DMS79 treated with DMSO at 0.1 percent for 48 hours (cell line): ENCODE measurements at regions not wholly inside any gene's neighbourhood (a gene's known extent, or its start where the extent isn't known, plus 50 kb on each side); places are given as distances from the start of the nearest gene placed in this dataset.
"Not testable (repeated sequence)": the region's sequence is repeated elsewhere in the genome, so short reads cannot be mapped to it uniquely, and the experiment has no call there.

ENCODE experiments used
- DNase-seq: peaks from one replicate; lab custom pipeline; 2025; lab: John Stamatoyannopoulos, UW

DNA sequence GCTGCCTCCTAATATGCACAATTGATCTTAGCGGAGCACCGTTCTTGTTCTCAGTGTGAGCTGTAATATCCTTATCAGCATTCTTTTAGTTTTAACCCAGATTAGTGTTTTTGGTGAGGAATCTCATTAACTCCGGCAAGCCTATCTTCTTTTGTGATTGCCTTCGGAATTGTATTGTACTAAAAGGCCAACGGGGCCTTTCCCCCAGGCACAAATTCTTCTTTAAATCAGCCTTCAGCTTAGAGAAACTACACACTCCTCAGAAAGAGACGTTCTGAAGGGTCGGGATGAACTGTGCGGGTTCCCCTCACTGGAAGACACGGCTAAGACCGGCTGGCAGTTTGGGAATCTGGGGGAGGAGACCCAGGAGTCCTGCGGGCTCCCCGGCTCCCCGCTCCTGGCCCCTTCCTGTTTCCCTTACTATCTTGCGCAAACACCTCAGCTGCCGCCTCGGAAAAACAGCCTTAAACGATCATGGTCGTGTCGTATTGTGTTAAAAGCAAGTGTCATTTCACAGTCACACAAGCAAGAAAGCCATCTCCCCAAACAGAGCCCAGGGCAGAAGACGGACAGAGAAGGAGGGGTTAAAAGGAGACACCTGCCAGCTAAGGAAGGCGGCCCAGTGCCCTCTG is 353.1 kb upstream of the IRX2 start:
- DNase-seq = no peak

GRCh38 chr5:3103262-3103811 is 351.9 kb upstream of the IRX2 start:
- no peak for DNase-seq

GRCh38 chr5:3102531-3102930 is 351.1 kb upstream of the IRX2 start:
- DNase-seq = no peak

DNA sequence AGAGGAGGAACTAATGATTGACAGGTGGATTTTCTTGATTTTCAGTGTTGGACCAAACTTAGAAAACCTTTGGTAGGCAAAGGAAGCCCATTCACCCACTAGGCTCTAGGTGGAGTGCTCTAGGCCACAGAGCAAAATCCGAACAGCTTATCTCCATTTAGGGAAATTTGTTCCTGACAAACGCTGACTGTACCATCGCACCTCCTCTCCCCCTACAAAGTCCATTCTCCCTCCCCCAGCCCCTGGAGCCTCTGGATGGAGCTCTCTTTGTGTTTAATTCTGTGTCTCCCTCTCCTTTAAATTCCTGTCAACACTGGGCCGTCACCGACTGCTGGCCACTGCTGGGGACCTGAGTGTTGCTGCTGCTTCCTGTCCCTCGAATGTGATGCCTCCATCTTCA is 350.1 kb upstream of the IRX2 start:
- no peak for DNase-seq

DNA sequence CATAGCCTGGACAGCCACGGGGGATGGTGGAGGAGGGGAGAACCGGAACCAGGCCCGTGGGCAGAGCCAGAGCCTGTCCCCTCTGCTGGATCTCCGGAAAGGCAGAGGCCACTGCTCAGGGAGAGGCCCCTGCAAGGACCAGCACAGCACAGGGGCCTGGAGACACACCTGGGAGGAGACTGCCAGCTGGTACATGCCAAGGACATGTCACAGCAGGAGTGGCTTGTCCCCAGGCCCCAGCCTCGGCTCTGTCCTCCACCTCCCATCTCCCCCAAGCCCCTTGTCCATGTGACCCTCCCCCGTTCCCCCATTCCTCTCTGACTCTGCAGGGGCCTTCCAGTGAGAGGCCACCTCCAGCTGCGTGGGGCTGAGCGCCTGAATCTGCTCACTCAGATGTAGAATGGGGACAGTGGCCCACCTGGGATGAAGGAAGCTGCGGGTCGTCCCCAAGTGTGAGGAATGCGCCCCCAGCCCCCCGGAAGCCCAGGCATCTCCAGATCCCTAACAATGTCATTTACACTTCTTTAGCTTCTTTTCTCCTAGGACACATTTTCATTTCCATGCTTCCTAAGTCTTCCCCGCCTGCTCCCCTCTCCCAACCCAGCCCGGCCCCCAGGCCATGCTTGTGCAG is 349.6 kb upstream of the IRX2 start:
- DNase-seq = no peak

DNA sequence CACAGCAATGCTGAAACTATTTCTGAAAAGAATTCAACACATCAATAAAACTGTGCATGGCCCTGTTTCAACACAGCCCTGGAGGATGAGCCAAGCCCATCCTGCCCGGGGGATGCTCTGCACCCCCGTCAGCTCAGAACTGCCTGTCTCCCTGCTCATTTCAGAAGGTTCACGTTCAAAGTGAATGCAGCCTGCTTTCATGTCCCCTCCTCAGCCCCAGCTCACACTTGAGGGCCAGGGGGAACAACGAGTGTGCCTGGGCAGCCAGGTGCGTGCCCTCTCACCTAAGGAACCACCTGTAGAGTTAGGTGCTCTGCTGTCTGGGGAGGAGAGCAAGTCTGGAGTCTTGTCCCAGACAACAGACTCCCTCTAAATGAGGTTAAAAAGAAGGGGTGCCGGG is 348.5 kb upstream of the IRX2 start:
- no peak for DNase-seq

DNA sequence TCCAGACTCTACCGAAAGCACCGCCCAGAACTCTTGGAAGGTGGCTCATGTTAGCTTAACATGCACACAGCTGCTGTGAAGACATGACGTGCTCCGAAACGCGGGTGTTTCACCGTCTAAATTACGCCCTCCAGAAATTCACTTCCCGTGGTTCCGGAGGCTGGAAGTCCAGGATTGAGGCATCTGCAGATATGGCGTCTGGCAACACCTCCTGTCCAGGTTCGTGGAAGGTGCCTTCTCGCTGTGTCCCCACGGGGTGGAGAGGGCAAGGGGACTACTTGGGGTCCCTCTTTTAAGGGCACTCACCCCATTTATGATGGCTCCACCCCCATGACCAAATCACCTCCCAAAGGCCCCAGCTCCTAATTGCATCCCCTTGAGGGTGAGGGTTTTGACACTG is 348.0 kb upstream of the IRX2 start:
- DNase-seq = no peak

DNA sequence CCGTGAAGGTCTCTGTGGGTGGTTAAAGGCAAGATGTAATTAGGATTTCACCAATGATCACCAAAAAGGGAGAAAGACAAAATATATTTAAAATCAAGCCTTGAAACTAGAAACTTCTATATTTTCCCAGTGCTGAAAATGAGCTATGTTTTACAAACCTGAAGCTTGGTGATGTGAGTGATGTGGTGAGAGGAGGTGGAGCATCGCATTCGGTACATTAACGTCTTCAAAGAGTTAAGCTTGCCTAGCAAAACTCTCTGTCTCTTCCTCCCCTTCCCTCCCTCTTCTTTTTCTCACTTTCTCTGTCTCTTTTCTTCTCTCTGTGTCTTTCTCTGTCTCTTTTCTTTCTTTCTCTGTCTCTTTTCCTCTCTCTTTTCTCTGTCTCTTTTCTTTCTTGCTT is 347.3 kb upstream of the IRX2 start:
- DNase-seq = no peak

- no peak for DNase-seq
Measured at GRCh38 chr5:3092664-3093063, 341.2 kb upstream of the IRX2 start.

DNA sequence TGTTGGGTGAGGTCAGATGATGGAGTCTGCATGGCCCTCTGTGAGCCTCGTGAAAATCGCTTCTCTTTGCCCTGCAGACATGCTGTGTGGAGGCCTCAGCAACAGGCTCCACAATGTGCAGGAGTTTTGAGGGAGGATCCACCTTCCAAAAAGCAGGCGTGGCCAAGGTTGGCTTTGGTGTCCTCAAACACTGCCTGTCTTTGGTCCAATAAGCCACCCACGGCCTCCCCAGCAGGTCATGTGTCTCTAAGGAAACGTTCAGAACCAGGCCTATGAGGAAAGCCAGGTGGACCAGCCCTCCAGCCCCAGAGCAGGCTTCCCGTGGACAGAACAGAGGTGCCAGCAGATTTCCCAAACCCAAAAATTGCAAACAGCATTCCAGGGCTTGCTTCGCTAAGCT is 340.7 kb upstream of the IRX2 start:
- DNase-seq = no peak

GRCh38 chr5:3091040-3091774 is 339.7 kb upstream of the IRX2 start:
- DNase-seq = no peak

- DNase-seq = not testable (repeated sequence)
Measured at GRCh38 chr5:3090305-3090704, 338.8 kb upstream of the IRX2 start.

- DNase-seq = no peak
Measured at GRCh38 chr5:3080366-3080765, 328.9 kb upstream of the IRX2 start.

GRCh38 chr5:3077684-3078083 is 326.2 kb upstream of the IRX2 start:
- no peak for DNase-seq

DNA sequence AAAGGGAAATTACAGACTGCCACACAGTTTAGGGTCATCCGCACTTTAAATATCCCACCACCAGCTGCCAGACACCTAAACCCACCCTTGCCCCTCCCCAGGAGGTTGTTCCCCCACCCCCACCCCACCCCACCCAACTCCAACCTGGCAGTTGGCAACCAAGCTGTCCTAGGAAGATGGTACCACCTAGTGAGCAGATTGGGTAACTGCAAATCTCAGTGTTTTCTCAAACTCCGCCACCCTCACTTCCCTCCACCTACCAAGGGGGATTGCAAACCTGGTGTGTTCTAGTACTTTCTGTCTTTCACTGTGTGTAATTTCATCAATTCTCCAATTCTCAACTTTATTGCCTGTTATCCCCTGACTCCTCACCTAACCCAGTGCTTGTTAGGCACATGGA is 323.8 kb upstream of the IRX2 start:
- DNase-seq = no peak

DNA sequence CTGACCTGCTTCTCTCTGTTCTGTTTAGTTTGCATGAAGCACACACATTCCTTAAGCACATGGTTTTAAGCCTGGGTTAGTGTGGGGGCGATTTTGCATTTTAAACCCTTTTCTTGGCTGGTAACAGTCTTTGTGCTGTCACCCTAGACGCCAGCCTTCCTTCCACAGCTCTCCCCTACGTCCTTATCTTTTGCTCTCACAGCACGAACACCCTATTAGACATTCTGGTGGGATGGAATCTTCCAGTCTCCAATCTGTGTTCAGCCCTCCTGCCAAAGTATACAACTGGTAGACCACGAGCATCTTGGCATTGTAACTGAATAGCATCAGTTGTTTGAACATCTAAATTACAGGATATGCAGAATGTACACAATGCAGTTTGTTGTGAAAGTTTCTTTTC is 316.9 kb upstream of the IRX2 start:
- DNase-seq = no peak

- DNase-seq = no peak
Measured at GRCh38 chr5:3060283-3060682, 308.8 kb upstream of the IRX2 start.

- DNase-seq = no peak
Measured at GRCh38 chr5:3059488-3059887, 308.0 kb upstream of the IRX2 start.

- DNase-seq = no peak
Measured at GRCh38 chr5:3058942-3059341, 307.5 kb upstream of the IRX2 start.

DNA sequence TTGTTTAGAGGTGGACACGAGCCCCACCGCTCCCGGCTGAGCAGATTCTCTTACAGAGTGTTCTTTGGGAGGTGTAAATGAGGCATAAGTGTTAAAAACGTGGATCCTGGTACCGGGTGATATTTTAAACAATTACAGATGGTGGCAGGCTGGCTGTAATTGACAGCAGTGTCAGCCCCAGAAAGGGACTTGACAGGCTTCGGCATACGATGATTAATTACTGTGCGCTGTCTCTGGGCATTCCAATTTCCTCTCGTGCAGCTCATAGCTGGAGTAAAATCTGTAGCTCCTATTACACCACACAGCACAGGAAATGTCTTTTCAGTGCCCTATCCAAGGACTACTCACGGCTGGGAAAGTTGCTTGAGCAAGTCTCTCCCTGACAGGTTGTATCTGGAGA is 305.4 kb upstream of the IRX2 start:
- no peak for DNase-seq

DNA sequence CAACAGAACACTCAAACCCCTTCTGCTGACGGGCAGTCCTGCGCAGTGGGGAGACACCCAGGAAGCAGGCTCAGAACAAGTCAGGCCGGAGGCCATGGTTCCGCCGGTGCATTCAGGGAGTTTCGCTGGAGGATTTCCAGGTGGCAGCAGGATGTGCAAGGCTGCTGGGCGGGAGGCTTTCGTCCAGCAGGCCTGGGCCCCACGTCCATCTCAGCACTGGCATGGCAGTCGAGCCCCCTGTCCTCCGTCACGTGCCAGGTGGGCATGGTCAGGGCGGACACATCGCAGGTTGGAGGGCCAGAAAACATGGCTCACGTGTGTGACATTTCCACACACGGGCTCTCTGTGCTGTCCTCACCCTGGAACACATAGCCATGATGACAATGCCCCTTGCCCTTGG is 299.9 kb upstream of the IRX2 start:
- DNase-seq = no peak

DNA sequence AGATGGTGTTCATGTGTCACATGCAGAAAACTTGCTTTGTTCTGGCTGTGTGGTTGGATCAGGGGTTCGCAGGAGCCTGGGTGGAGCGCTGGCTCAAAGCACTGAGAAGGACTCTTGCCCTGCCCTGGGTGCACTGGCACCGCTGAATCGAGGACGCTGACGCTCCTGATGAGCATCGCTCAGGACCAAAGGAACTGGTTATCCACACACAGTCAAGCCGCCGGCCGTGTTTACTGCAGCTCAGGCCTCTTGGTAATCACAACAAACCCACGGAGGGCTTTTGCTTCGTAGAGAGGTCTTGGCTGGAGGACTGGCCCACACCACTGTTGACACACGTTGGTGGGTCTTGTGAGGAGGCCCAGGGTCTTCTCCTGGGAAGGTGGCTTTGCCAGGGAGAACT is 299.4 kb upstream of the IRX2 start:
- DNase-seq = no peak

DNA sequence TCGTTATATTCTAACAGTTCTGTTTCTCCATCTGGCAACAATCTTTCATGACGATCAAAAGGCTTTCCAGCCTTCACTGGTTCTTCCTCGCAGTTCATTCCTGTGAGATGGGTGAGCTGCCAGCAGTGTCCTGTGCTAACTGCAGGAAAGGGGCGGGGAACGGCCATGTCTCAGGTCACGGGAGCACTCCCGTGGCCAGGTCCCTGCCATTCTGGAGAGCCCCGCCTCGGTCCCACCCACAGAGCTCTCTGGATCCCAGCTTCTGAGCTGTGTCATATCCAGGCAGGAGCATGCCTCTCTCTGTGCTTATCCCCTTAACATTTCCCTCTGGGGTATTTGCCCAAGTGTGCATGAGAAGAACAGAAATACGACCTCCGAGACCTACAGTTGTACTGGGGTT is 297.8 kb upstream of the IRX2 start:
- DNase-seq = no peak
